Chondrocyte (in vitro differentiated cells): ENCODE measurements at regions not wholly inside any gene's neighbourhood (a gene's known extent, or its start where the extent isn't known, plus 50 kb on each side); places are given as distances from the start of the nearest gene placed in this dataset.

Experiments used
- DNase-seq: peaks from one replicate; pipeline ENCODE4 v3.0.0; 2021; ENCODE audit warnings: mixed read lengths, low spot score
- H3K27ac Mint-ChIP-seq: one replicate; pipeline ENCODE4 v1.8.0; 2021; ENCODE audit warnings: mild to moderate bottlenecking, moderate library complexity, mixed read lengths; ENCODE audit not compliant: unreplicated experiment
- H3K27me3 Mint-ChIP-seq: 2 replicates; pipeline ENCODE4 v1.8.0; 2021; ENCODE audit warnings: low read depth, mixed read lengths
- H3K36me3 Mint-ChIP-seq: 2 replicates; pipeline ENCODE4 v1.8.0; 2021; ENCODE audit warnings: low read depth, mixed read lengths
- H3K4me1 Mint-ChIP-seq: 2 replicates; pipeline ENCODE4 v1.8.0; 2021; ENCODE audit warnings: low read depth, mild to moderate bottlenecking, mixed read lengths
- H3K4me3 Mint-ChIP-seq: one replicate; pipeline ENCODE4 v1.8.0; 2021; ENCODE audit warnings: mild to moderate bottlenecking, moderate library complexity, mixed read lengths; ENCODE audit not compliant: unreplicated experiment
- H3K9me3 Mint-ChIP-seq: 2 replicates; pipeline ENCODE4 v1.8.0; 2021; ENCODE audit warnings: low read depth, mixed read lengths
- CTCF ChIP-seq: fragments of 200-600 bp; sonication (generic); IDR thresholded peaks from 2 replicates; pipeline ENCODE4 v1.5.0; 2021; ENCODE audit warnings: antibody characterized with exemption, mild to moderate bottlenecking, moderate library complexity

- no peak for TF ChIP-seq CTCF
- H3K27me3 Mint-ChIP-seq: no peaks in the 10 kb centered on the region
- no peak overlapping the region for H3K4me3 Mint-ChIP-seq
- H3K9me3 Mint-ChIP-seq: no peaks in the 10 kb centered on the region
- no peaks in the 10 kb centered on the region for H3K36me3 Mint-ChIP-seq
- no peak for DNase-seq
- H3K4me1 Mint-ChIP-seq: peaks cover 16% of the 10 kb centered on the region
- H3K27ac Mint-ChIP-seq: no peak overlapping the region
Observed at GRCh38 chr13:76719955-76720354, 166.2 kb downstream of the KCTD12 start.

- Mint-ChIP-seq H3K27ac (no peak overlapping the region), H3K4me1 (peaks cover 24% of the 10 kb centered on the region), H3K27me3 (no peaks in the 10 kb centered on the region), H3K4me3 (no peak overlapping the region), H3K9me3 (peaks cover 4% of the 10 kb centered on the region), H3K36me3 (no peaks in the 10 kb centered on the region)
- no peak for DNase-seq
- no peak for TF ChIP-seq CTCF
Observed at GRCh38 chr13:76717092-76717491, 169.1 kb downstream of the KCTD12 start.

- H3K4me3 Mint-ChIP-seq: no peak overlapping the region
- no peak for DNase-seq
- peak overlapping the region; percentile 1 for H3K27ac Mint-ChIP-seq
- H3K9me3 Mint-ChIP-seq: peaks cover 4% of the 10 kb centered on the region
- no peaks in the 10 kb centered on the region for H3K27me3 Mint-ChIP-seq
- H3K36me3 Mint-ChIP-seq: no peaks in the 10 kb centered on the region
- peaks cover 39% of the 10 kb centered on the region for H3K4me1 Mint-ChIP-seq
- no peak for TF ChIP-seq CTCF
Observed at GRCh38 chr13:76715621-76716020, 170.6 kb downstream of the KCTD12 start.

GRCh38 chr13:76715075-76715474 lies 171.1 kb downstream of the KCTD12 start:
- Mint-ChIP-seq H3K27me3 (no peaks in the 10 kb centered on the region), H3K27ac (no peak overlapping the region), H3K36me3 (no peaks in the 10 kb centered on the region), H3K4me1 (peaks cover 44% of the 10 kb centered on the region), H3K9me3 (peaks cover 4% of the 10 kb centered on the region), H3K4me3 (no peak overlapping the region)
- DNase-seq: no peak
- no peak for TF ChIP-seq CTCF

- Mint-ChIP-seq H3K4me1 (peaks cover 60% of the 10 kb centered on the region), H3K4me3 (no peak overlapping the region)
Observed at GRCh38 chr13:76713280-76713679, 172.9 kb downstream of the KCTD12 start.

More at GRCh38 chr13:76713280-76713679, 172.9 kb downstream of the KCTD12 start:
- H3K27me3 Mint-ChIP-seq: no peaks in the 10 kb centered on the region
- no peak for TF ChIP-seq CTCF
- DNase-seq: no peak
- H3K36me3 Mint-ChIP-seq: no peaks in the 10 kb centered on the region
- H3K9me3 Mint-ChIP-seq: peaks cover 4% of the 10 kb centered on the region
- H3K27ac Mint-ChIP-seq: no peak overlapping the region
